Neuronal stem cell (in vitro differentiated cells): ENCODE measurements at regions not wholly inside any gene's neighbourhood (a gene's known extent, or its start where the extent isn't known, plus 50 kb on each side); places are given as distances from the start of the nearest gene placed in this dataset.

ENCODE experiments used
- DNase-seq: peaks from one replicate; pipeline ENCODE4 v3.0.0-alpha.2; 2013; ENCODE audit warnings: low spot score
- H2AFZ ChIP-seq: one replicate; pipeline ENCODE4 v1.6.1; 2013; ENCODE audit warnings: mild to moderate bottlenecking, low read length, inconsistent platforms
- H2AK5ac ChIP-seq: 2 replicates; pipeline ENCODE4 v1.6.1; 2013; ENCODE audit warnings: low read depth, mild to moderate bottlenecking, inconsistent platforms, low read length, moderate library complexity, mixed read lengths
- H2BK120ac ChIP-seq: 2 replicates; pipeline ENCODE4 v1.6.1; 2013; ENCODE audit warnings: low read depth, mild to moderate bottlenecking, inconsistent platforms, low read length, moderate library complexity, mixed read lengths
- H2BK12ac ChIP-seq: one replicate; pipeline ENCODE4 v1.6.1; 2013; ENCODE audit warnings: low read length, inconsistent platforms
- H2BK15ac ChIP-seq: 2 replicates; pipeline ENCODE4 v1.6.1; 2013; ENCODE audit warnings: mild to moderate bottlenecking, low read length, inconsistent platforms, mixed read lengths
- H2BK5ac ChIP-seq: one replicate; pipeline ENCODE4 v1.6.1; 2013; ENCODE audit warnings: inconsistent platforms, mild to moderate bottlenecking, low read length, moderate library complexity
- H3K14ac ChIP-seq: one replicate; pipeline ENCODE4 v1.6.1; 2013; ENCODE audit warnings: low read length, inconsistent platforms
- H3K18ac ChIP-seq: 2 replicates; pipeline ENCODE4 v1.6.1; 2013; ENCODE audit warnings: low read length, inconsistent platforms
- H3K23ac ChIP-seq: 2 replicates; pipeline ENCODE4 v1.6.1; 2013; ENCODE audit warnings: low read depth, mild to moderate bottlenecking, mixed read lengths, low read length, inconsistent platforms; ENCODE audit not compliant: poor library complexity
- H3K27ac ChIP-seq: replicated peaks from 3 replicates; pipeline ENCODE4 v1.5.1; 2013; ENCODE audit warnings: low read length, inconsistent platforms
- H3K27me3 ChIP-seq, 3 experiments: 2 replicates each; pipeline ENCODE4 v1.6.1; 2013; ENCODE audit warnings: low read length in 3 of 3, mild to moderate bottlenecking in 2 of 3, inconsistent platforms in 1 of 3, low read depth in 1 of 3, mixed read lengths in 1 of 3, moderate library complexity in 1 of 3; ENCODE audit not compliant: control insufficient read depth in 3 of 3, insufficient read depth in 3 of 3
- H3K36me3 ChIP-seq, 2 donors: replicated peaks in 1 of 2; 2 replicates each; pipeline ENCODE4 v1.6.1; 2013; ENCODE audit warnings: low read length in 2 of 2; ENCODE audit not compliant: control insufficient read depth in 2 of 2, insufficient read depth in 2 of 2
- H3K4ac ChIP-seq: 2 replicates; pipeline ENCODE4 v1.6.1; 2013; ENCODE audit warnings: inconsistent platforms, mild to moderate bottlenecking, low read length, moderate library complexity
- H3K4me1 ChIP-seq, 2 donors: 1 replicate in 1 of 2; 2 replicates in 1 of 2; pipeline ENCODE4 v1.6.1; 2013; ENCODE audit warnings: low read length in 2 of 2, low read depth in 1 of 2; ENCODE audit not compliant: control insufficient read depth in 2 of 2, insufficient read depth in 1 of 2
- H3K4me2 ChIP-seq: one replicate; pipeline ENCODE4 v1.6.1; 2013; ENCODE audit warnings: mild to moderate bottlenecking, low read length, inconsistent platforms; ENCODE audit not compliant: insufficient read depth, poor library complexity, severe bottlenecking
- H3K4me3 ChIP-seq, 2 donors: 2 replicates each; pipeline ENCODE4 v1.5.1; 2013; ENCODE audit warnings: low read length in 2 of 2, mild to moderate bottlenecking in 2 of 2, inconsistent platforms in 1 of 2, moderate library complexity in 1 of 2
- H3K79me1 ChIP-seq: one replicate; pipeline ENCODE4 v1.6.1; 2013; ENCODE audit warnings: low read depth, mild to moderate bottlenecking, inconsistent platforms, low read length, moderate library complexity
- H3K9ac ChIP-seq: one replicate; pipeline ENCODE4 v1.6.1; 2013; ENCODE audit warnings: mild to moderate bottlenecking, low read depth, low read length, inconsistent platforms; ENCODE audit not compliant: poor library complexity
- H3K9me3 ChIP-seq, 2 donors: replicated peaks in 1 of 2; 2 replicates each; pipeline versions ENCODE3 to v1.6.1; 2013; ENCODE audit warnings: low read length in 2 of 2, mild to moderate bottlenecking in 2 of 2, inconsistent platforms in 1 of 2, low read depth in 1 of 2, mixed read lengths in 1 of 2, moderate library complexity in 1 of 2; ENCODE audit not compliant: control insufficient read depth in 2 of 2, insufficient read depth in 1 of 2
- H4K8ac ChIP-seq: one replicate; pipeline ENCODE4 v1.6.1; 2013; ENCODE audit warnings: low read depth, mild to moderate bottlenecking, inconsistent platforms, low read length, moderate library complexity
- H4K91ac ChIP-seq: one replicate; pipeline ENCODE4 v1.6.1; 2013; ENCODE audit warnings: low read length, low read depth, mild to moderate bottlenecking, inconsistent platforms; ENCODE audit not compliant: poor library complexity
- WGBS, 2 donors: extraction: QIAGEN DNeasy Blood & Tissue Kit; methylation state at CpG; one replicate each; pipeline ENCODE4 v1.1.7; 2013; ENCODE audit warnings: missing lambda C conversion rate in 2 of 2, mixed read lengths in 1 of 2; ENCODE audit not compliant: insufficient read length in 2 of 2, insufficient replicate concordance in 1 of 2; ENCODE audit errors: extremely low coverage in 2 of 2; 5-methylcytosine and 5-hydroxymethylcytosine counted together

DNA sequence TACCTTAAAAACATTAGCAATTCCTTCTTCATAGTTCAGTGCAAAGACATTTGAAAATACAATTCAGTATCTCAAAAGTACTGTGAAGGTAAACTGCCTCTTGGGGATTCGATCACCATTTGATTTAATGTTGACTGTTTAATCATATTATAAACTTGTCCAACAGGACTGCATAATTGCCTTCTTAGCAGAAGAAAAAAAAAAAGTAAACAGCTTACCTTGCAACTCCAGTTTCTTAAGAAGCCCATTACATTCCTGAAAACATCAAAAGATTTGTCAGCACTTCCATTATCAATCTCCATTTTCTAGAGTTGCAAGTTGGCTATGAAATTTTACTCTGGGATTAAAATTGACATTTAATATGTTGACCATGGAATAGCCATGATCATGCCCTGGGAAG is 1154.6 kb downstream of the OLFM4 start:
- no peak overlapping the region for H3K9ac ChIP-seq
- no peak for DNase-seq
- no peak overlapping the region for H2BK120ac ChIP-seq
- H3K4ac ChIP-seq = no peak overlapping the region
- H3K4me3 ChIP-seq = no peak overlapping the region
- H2AFZ ChIP-seq = no peak overlapping the region
- no peak overlapping the region for H4K8ac ChIP-seq
- H3K27me3 ChIP-seq = no peaks in the 10 kb centered on the region
- no peak overlapping the region for H3K4me2 ChIP-seq
- no peak overlapping the region for H2BK15ac ChIP-seq
- no peak overlapping the region for H2BK12ac ChIP-seq
- H3K36me3 ChIP-seq = no peaks in the 10 kb centered on the region
- H3K14ac ChIP-seq = no peak overlapping the region
- H2BK5ac ChIP-seq = no peak overlapping the region
- H3K27ac ChIP-seq = no peak overlapping the region
- H4K91ac ChIP-seq = no peak overlapping the region
- WGBS, 2 donors = no CpG with 5 or more reads among the region's 1 CpG
- H3K4me1 ChIP-seq = peaks cover 3% of the 10 kb centered on the region in 2 donors
- H2AK5ac ChIP-seq = no peak overlapping the region
- no peaks in the 10 kb centered on the region for H3K9me3 ChIP-seq
- no peaks in the 10 kb centered on the region for H3K79me1 ChIP-seq
- no peak overlapping the region for H3K23ac ChIP-seq
- no peak overlapping the region for H3K18ac ChIP-seq

DNA sequence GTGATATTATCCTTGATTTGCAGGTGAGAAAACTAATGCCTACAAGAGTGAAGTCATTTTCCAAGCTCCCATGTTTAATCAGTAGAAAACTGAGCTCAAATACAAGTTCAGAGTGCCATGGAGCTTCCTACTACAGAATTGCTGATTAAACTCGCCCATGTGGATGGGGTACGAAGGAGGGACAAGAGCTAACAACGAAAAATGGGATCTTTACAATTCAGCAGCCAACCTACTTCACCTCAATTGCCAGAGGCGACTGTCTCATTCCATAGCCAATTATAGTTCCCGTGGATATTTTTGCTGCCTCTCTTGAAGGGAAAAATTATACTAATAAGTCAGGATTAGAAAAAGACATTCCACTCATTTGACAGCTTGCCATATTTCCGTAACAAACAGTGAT is 1155.1 kb downstream of the OLFM4 start:
- WGBS, 2 donors = no CpG with 5 or more reads among the region's 6 CpGs
- H2AK5ac ChIP-seq = no peak overlapping the region
- no peak overlapping the region for H3K4ac ChIP-seq
- H2BK12ac ChIP-seq = no peak overlapping the region
- H3K14ac ChIP-seq = no peak overlapping the region
- H2BK120ac ChIP-seq = no peak overlapping the region
- H4K8ac ChIP-seq = no peak overlapping the region
- no peak overlapping the region for H4K91ac ChIP-seq
- H2BK15ac ChIP-seq = no peak overlapping the region
- no peaks in the 10 kb centered on the region for H3K79me1 ChIP-seq
- no peak overlapping the region for H3K27ac ChIP-seq
- H3K9ac ChIP-seq = no peak overlapping the region
- H2AFZ ChIP-seq = no peak overlapping the region
- peaks cover 3% of the 10 kb centered on the region in 2 donors for H3K4me1 ChIP-seq
- H3K27me3 ChIP-seq = no peaks in the 10 kb centered on the region
- H3K4me2 ChIP-seq = no peak overlapping the region
- H2BK5ac ChIP-seq = no peak overlapping the region
- no peak for DNase-seq
- H3K36me3 ChIP-seq = no peaks in the 10 kb centered on the region
- H3K9me3 ChIP-seq = no peaks in the 10 kb centered on the region
- no peak overlapping the region for H3K23ac ChIP-seq
- no peak overlapping the region for H3K18ac ChIP-seq
- H3K4me3 ChIP-seq = no peak overlapping the region

DNA sequence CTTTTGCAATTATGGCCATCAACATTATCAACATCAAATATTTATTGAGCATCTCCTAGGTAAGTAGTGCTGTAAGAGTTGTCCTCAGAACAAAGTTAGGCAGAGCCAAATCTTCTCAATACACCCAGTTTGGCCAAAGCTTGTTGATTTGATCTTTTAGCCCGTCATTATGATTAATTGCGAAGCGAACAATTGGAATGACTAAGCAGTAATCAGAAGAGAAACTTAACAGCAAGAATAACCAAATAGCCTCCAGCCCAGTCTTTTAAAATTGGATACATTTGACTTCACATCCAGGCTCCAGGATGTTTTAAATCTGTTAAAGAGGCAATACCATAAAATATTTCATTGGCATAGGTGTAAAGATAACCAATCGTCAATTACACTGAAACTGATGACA is 1156.0 kb downstream of the OLFM4 start:
- Histone ChIP-seq H3K4me1 (peaks cover 3% of the 10 kb centered on the region in 2 donors), H2BK120ac (no peak overlapping the region), H3K4me3 (no peak overlapping the region), H2AK5ac (no peak overlapping the region), H3K4me2 (no peak overlapping the region), H3K9me3 (no peaks in the 10 kb centered on the region), H3K23ac (no peak overlapping the region), H3K79me1 (no peaks in the 10 kb centered on the region), H3K27ac (no peak overlapping the region), H3K18ac (no peak overlapping the region), H3K36me3 (no peaks in the 10 kb centered on the region), H2BK12ac (no peak overlapping the region), H4K8ac (no peak overlapping the region), H3K4ac (no peak overlapping the region), H2AFZ (no peak overlapping the region), H3K27me3 (no peaks in the 10 kb centered on the region), H4K91ac (no peak overlapping the region), H3K9ac (no peak overlapping the region), H3K14ac (no peak overlapping the region), H2BK15ac (no peak overlapping the region), H2BK5ac (no peak overlapping the region)
- no CpG with 5 or more reads among the region's 4 CpGs for WGBS, 2 donors
- no peak for DNase-seq

DNA sequence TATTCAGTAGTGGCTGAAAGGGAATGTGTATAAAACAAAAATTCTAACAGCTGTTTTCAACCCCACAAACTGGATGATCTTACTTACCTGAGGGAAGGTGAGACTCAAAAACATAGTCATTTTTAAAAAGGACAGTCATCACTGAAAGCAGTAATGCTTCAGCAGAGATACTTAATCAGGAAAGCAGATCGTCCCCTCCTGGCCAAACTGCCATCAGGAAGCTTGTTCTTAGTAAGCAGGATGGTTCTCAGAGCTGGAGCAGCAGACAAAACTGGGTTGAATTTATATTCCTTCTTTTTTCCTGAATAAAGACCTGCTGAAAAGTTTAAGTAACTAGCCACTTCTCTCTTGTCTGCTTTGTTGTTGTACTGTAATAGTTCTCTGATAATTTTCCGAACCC is 1156.5 kb downstream of the OLFM4 start:
- H3K14ac ChIP-seq = no peak overlapping the region
- no peak overlapping the region for H3K9ac ChIP-seq
- no peak overlapping the region for H3K27ac ChIP-seq
- peaks cover 3% of the 10 kb centered on the region in 2 donors for H3K4me1 ChIP-seq
- H4K91ac ChIP-seq = no peak overlapping the region
- H2BK5ac ChIP-seq = no peak overlapping the region
- WGBS, 2 donors = no CpG with 5 or more reads among the region's 2 CpGs
- H2BK120ac ChIP-seq = no peak overlapping the region
- no peak overlapping the region for H3K4me2 ChIP-seq
- H2BK12ac ChIP-seq = no peak overlapping the region
- H3K23ac ChIP-seq = no peak overlapping the region
- H3K4me3 ChIP-seq = no peak overlapping the region
- no peaks in the 10 kb centered on the region for H3K9me3 ChIP-seq
- H3K79me1 ChIP-seq = no peaks in the 10 kb centered on the region
- no peak overlapping the region for H3K18ac ChIP-seq
- peak overlapping the region; percentile 76 for H2AFZ ChIP-seq
- H3K27me3 ChIP-seq = no peaks in the 10 kb centered on the region
- H3K36me3 ChIP-seq = no peaks in the 10 kb centered on the region
- no peak overlapping the region for H3K4ac ChIP-seq
- H2AK5ac ChIP-seq = no peak overlapping the region
- no peak for DNase-seq
- no peak overlapping the region for H4K8ac ChIP-seq
- H2BK15ac ChIP-seq = no peak overlapping the region
